Uterus (tissue), 3 donors: ENCODE measurements at regions not wholly inside any gene's neighbourhood (a gene's known extent, or its start where the extent isn't known, plus 50 kb on each side); places are given as distances from the start of the nearest gene placed in this dataset.

ENCODE experiments used
- DNase-seq, 2 donors: peaks; one replicate each; pipeline ENCODE4 v3.0.0-alpha.2; 2019 to 2020
- H3K27ac ChIP-seq, 2 donors: fragments of 200-600 bp; sonication (generic); 1 replicate in 1 of 2; 2 replicates in 1 of 2; pipeline ENCODE4 v1.5.1; 2016 to 2018
- H3K27me3 ChIP-seq, 2 donors: fragments of 200-600 bp; sonication (generic); one replicate each; pipeline ENCODE4 v1.5.1; 2018 to 2019; ENCODE audit warnings: control low read depth in 1 of 2
- H3K36me3 ChIP-seq, 2 donors: fragments of 200-600 bp; sonication (generic); one replicate each; pipeline ENCODE4 v1.5.1; 2019; ENCODE audit warnings: control low read depth in 1 of 2
- H3K4me1 ChIP-seq, 2 donors: fragments of 200-600 bp; sonication (generic); one replicate each; pipeline ENCODE4 v1.5.1; 2018 to 2019; ENCODE audit warnings: control low read depth in 1 of 2
- H3K4me3 ChIP-seq, 2 donors: fragments of 200-600 bp; sonication (generic); 1 replicate in 1 of 2; 2 replicates in 1 of 2; pipeline ENCODE4 v1.5.1; 2018 to 2019; ENCODE audit warnings: mild to moderate bottlenecking in 1 of 2
- H3K9me3 ChIP-seq, 2 donors: fragments of 200-600 bp; sonication (generic); one replicate each; pipeline ENCODE4 v1.5.1; 2019; ENCODE audit warnings: control low read depth in 1 of 2
- CTCF ChIP-seq, 4 experiments: fragments of 200-600 bp in 2 of 4; fragments of 450-650 bp in 2 of 4; sonication (generic) in 2 of 4; IDR thresholded peaks; one replicate each; pipeline ENCODE4 v1.5.1; 2016 to 2019; ENCODE audit warnings: antibody characterized with exemption in 4 of 4, mild to moderate bottlenecking in 2 of 4, moderate library complexity in 1 of 4
- POLR2A ChIP-seq, 2 donors: fragments of 450-650 bp; IDR thresholded peaks; one replicate each; pipeline ENCODE4 v1.6.1; 2016; ENCODE audit warnings: antibody characterized with exemption in 2 of 2, mild to moderate bottlenecking in 1 of 2, moderate library complexity in 1 of 2
- intact Hi-C: fragments of 100-400 bp; cut with DNase I; formaldehyde crosslinking; loops from one replicate; pipeline ENCODE4 v1.15.1; 2023; ENCODE audit warnings: low total_unique reads
- donor health status: DM: yes; HTN: yes; CAD: no.

- H3K4me1 ChIP-seq: no peaks in the 10 kb centered on the region
- no peaks in the 10 kb centered on the region for H3K36me3 ChIP-seq
- no peak for TF ChIP-seq POLR2A (IDR thresholded peaks at IDR 0.05)
- TF ChIP-seq CTCF (IDR thresholded peaks at IDR 0.05): no peak
- no peak overlapping the region for H3K4me3 ChIP-seq
- H3K27ac ChIP-seq: no peak overlapping the region
- H3K27me3 ChIP-seq: no peaks in the 10 kb centered on the region
- intact Hi-C loops: no loop called here
- H3K9me3 ChIP-seq: no peaks in the 10 kb centered on the region
- DNase-seq: no peak
Observed at GRCh38 chr6:100322886-100323285, 141.8 kb downstream of the SIM1 start.

- H3K4me1 ChIP-seq: no peaks in the 10 kb centered on the region
- TF ChIP-seq POLR2A (IDR thresholded peaks at IDR 0.05): no peak
- TF ChIP-seq CTCF (IDR thresholded peaks at IDR 0.05): no peak
- intact Hi-C loops: no loop called here
- no peaks in the 10 kb centered on the region for H3K9me3 ChIP-seq
- no peak overlapping the region for H3K4me3 ChIP-seq
- H3K27ac ChIP-seq: no peak overlapping the region
- no peak for DNase-seq
- H3K36me3 ChIP-seq: no peaks in the 10 kb centered on the region
- H3K27me3 ChIP-seq: no peaks in the 10 kb centered on the region
Observed at GRCh38 chr6:100320686-100321085, 144.0 kb downstream of the SIM1 start.

GRCh38 chr6:100317031-100317430 lies 147.7 kb downstream of the SIM1 start:
- H3K9me3 ChIP-seq: no peaks in the 10 kb centered on the region
- no peaks in the 10 kb centered on the region for H3K4me1 ChIP-seq
- H3K4me3 ChIP-seq: no peak overlapping the region
- no peak overlapping the region for H3K27ac ChIP-seq
- H3K27me3 ChIP-seq: peaks cover 0 to 3% of the 10 kb centered on the region in 2 donors
- no peaks in the 10 kb centered on the region for H3K36me3 ChIP-seq
- DNase-seq: no peak
- TF ChIP-seq POLR2A (IDR thresholded peaks at IDR 0.05) (no peak), CTCF (IDR thresholded peaks at IDR 0.05) (no peak)
- intact Hi-C loops: no loop called here

- Histone ChIP-seq H3K4me3 (no peak overlapping the region), H3K4me1 (no peaks in the 10 kb centered on the region), H3K36me3 (no peaks in the 10 kb centered on the region), H3K27me3 (peaks cover 0 to 3% of the 10 kb centered on the region in 2 donors), H3K9me3 (no peaks in the 10 kb centered on the region), H3K27ac (no peak overlapping the region)
- intact Hi-C loops: no loop called here
- TF ChIP-seq CTCF (IDR thresholded peaks at IDR 0.05): no peak
- TF ChIP-seq POLR2A (IDR thresholded peaks at IDR 0.05): no peak
- DNase-seq: no peak
Observed at GRCh38 chr6:100314186-100314585, 150.5 kb downstream of the SIM1 start.

- intact Hi-C loops: no loop called here
- H3K27me3 ChIP-seq: peaks cover 0 to 3% of the 10 kb centered on the region in 2 donors
- no peak overlapping the region for H3K4me3 ChIP-seq
Observed at GRCh38 chr6:100311707-100312251, 152.9 kb downstream of the SIM1 start.

More at GRCh38 chr6:100311707-100312251, 152.9 kb downstream of the SIM1 start:
- H3K27ac ChIP-seq: no peak overlapping the region
- H3K9me3 ChIP-seq: no peaks in the 10 kb centered on the region
- no peak for DNase-seq
- TF ChIP-seq CTCF (IDR thresholded peaks at IDR 0.05) (no peak), POLR2A (IDR thresholded peaks at IDR 0.05) (no peak)
- H3K36me3 ChIP-seq: no peaks in the 10 kb centered on the region
- no peaks in the 10 kb centered on the region for H3K4me1 ChIP-seq
